ENCODE measurements at regions not wholly inside any gene's neighbourhood (a gene's known extent, or its start where the extent isn't known, plus 50 kb on each side); places are given as distances from the start of the nearest gene placed in this dataset.

- H3K36me3 ChIP-seq (ENCODE audit: control insufficient read depth, insufficient read depth, low read length), result no peaks in the 10 kb centered on the region
- POLR2A ChIA-PET, result no interaction called here
- DNase-seq (ENCODE audit: low read depth), result no peak
Measured at GRCh38 chr1:239008568-239008967, 377.8 kb upstream of the CHRM3 start.

DNA sequence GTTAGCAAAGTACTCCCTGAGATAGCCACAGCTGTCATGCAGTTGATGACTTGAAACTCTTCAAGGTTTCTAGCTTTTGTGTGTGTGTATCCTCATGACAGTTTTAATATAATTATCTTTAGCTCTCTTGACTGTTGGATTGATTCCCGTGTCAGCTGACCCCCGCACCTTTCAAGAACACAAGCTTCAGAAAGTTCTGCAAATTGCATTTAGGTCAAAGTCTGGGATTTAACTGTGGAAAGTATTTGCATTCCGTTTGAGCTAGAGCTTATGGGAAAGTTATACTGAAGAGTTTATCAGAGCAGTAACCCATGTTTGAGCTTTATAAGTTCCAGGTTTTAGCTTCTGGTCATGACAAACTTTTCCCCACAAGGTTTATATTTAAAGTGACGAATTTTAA, 380.1 kb upstream of the CHRM3 start:
- ChIA-PET CTCF (no interaction called here), POLR2A (no interaction called here)
- Histone ChIP-seq H3K4me3 (ENCODE audit: low read depth, low read length) (no peak overlapping the region), H3K27me3 (ENCODE audit: control insufficient read depth, insufficient read depth, low read length) (no peaks in the 10 kb centered on the region), H3K36me3 (ENCODE audit: control insufficient read depth, insufficient read depth, low read length) (no peaks in the 10 kb centered on the region)
- DNase-seq (ENCODE audit: low read depth), result no peak
- TF ChIP-seq, protein P1, sequence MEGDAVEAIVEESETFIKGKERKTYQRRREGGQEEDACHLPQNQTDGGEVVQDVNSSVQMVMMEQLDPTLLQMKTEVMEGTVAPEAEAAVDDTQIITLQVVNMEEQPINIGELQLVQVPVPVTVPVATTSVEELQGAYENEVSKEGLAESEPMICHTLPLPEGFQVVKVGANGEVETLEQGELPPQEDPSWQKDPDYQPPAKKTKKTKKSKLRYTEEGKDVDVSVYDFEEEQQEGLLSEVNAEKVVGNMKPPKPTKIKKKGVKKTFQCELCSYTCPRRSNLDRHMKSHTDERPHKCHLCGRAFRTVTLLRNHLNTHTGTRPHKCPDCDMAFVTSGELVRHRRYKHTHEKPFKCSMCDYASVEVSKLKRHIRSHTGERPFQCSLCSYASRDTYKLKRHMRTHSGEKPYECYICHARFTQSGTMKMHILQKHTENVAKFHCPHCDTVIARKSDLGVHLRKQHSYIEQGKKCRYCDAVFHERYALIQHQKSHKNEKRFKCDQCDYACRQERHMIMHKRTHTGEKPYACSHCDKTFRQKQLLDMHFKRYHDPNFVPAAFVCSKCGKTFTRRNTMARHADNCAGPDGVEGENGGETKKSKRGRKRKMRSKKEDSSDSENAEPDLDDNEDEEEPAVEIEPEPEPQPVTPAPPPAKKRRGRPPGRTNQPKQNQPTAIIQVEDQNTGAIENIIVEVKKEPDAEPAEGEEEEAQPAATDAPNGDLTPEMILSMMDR (IDR thresholded peaks at IDR 0.05; ENCODE audit: insufficient read depth, low read depth, low read length), result no peak

More at GRCh38 chr1:239008568-239008967, 377.8 kb upstream of the CHRM3 start:
- TF ChIP-seq, protein P1 (IDR thresholded peaks at IDR 0.05; ENCODE audit: insufficient read depth, low read depth, low read length), result no peak
- CTCF ChIA-PET, result interaction anchor here (0.6 kb wide), 1 partner anchor 14 kb away, joined by 3 read pairs; no protein-coding TSS in a partner anchor
- H3K4me3 ChIP-seq (ENCODE audit: low read depth, low read length), result no peak overlapping the region
- H3K27me3 ChIP-seq (ENCODE audit: control insufficient read depth, insufficient read depth, low read length), result no peaks in the 10 kb centered on the region

GRCh38 chr1:238999944-239000343, 386.4 kb upstream of the CHRM3 start:
- ChIA-PET CTCF (no interaction called here), POLR2A (no interaction called here)
- Histone ChIP-seq H3K27me3 (ENCODE audit: control insufficient read depth, insufficient read depth, low read length) (no peaks in the 10 kb centered on the region), H3K36me3 (ENCODE audit: control insufficient read depth, insufficient read depth, low read length) (no peaks in the 10 kb centered on the region), H3K4me3 (ENCODE audit: low read depth, low read length) (no peak overlapping the region)
- no peak for DNase-seq (ENCODE audit: low read depth)
- TF ChIP-seq, protein P1 (IDR thresholded peaks at IDR 0.05; ENCODE audit: insufficient read depth, low read depth, low read length), result no peak

DNA sequence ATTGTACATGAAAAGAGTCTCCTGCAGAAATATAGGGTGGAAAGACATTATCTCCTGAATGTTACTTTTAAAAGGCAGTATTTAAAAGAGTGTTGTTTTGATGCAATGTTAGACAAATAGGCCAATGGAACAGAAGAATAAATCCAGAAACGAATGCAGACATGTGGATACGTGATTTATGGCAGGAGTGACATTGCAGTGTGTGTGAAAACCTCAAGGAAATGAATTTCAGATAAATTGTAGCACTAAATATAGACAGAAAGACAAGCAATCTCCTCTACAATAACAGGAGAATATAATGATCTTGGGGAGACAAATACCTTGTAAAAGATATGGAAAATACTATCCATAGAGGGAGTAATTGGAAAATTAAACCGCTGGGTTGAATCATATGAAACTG, 387.8 kb upstream of the CHRM3 start:
- Histone ChIP-seq H3K4me3 (ENCODE audit: low read depth, low read length) (no peak overlapping the region), H3K27me3 (ENCODE audit: control insufficient read depth, insufficient read depth, low read length) (no peaks in the 10 kb centered on the region), H3K36me3 (ENCODE audit: control insufficient read depth, insufficient read depth, low read length) (no peaks in the 10 kb centered on the region)
- TF ChIP-seq, protein P1 (IDR thresholded peaks at IDR 0.05; ENCODE audit: insufficient read depth, low read depth, low read length), result no peak
- no peak for DNase-seq (ENCODE audit: low read depth)
- ChIA-PET POLR2A (no interaction called here), CTCF (no interaction called here)

GRCh38 chr1:238991765-238992495, 394.4 kb upstream of the CHRM3 start:
- CTCF ChIA-PET, result no interaction called here
- DNase-seq (ENCODE audit: low read depth), result no peak
- H3K27me3 ChIP-seq (ENCODE audit: control insufficient read depth, insufficient read depth, low read length), result no peaks in the 10 kb centered on the region
- POLR2A ChIA-PET, result no interaction called here
- no peak overlapping the region for H3K4me3 ChIP-seq (ENCODE audit: low read depth, low read length)
- TF ChIP-seq, protein P1 (IDR thresholded peaks at IDR 0.05; ENCODE audit: insufficient read depth, low read depth, low read length), result no peak
- H3K36me3 ChIP-seq (ENCODE audit: control insufficient read depth, insufficient read depth, low read length), result no peaks in the 10 kb centered on the region

All from BJ (cell line).